COLO668 (cell line): ENCODE measurements at regions not wholly inside any gene's neighbourhood (a gene's known extent, or its start where the extent isn't known, plus 50 kb on each side); places are given as distances from the start of the nearest gene placed in this dataset.
"Not testable (repeated sequence)": the region's sequence is repeated elsewhere in the genome, so short reads cannot be mapped to it uniquely, and the experiment has no call there.

ENCODE experiments used
- DNase-seq: peaks from one replicate; lab custom pipeline; 2025; ENCODE audit not compliant: unreplicated experiment; lab: John Stamatoyannopoulos, UW

DNA sequence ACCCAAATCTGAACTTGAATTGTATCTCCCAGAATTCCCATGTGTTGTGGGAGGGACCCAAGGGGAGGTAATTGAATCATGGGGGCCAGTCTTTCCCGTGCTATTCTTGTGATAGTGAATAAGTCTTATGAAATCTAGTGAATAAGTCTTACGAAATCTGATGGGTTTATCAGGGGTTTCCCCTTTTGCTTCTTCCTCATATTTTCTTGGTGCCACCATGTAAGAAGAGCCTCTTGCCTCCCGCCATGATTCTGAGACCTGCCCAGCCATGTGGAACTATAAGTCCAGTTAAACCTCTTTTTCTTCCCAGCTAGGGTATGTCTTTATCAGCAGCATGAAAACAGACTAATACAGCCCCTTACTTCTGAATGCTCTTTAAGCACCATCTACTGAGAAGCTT, 343.2 kb upstream of the NOX3 start:
- not testable (repeated sequence) for DNase-seq

DNA sequence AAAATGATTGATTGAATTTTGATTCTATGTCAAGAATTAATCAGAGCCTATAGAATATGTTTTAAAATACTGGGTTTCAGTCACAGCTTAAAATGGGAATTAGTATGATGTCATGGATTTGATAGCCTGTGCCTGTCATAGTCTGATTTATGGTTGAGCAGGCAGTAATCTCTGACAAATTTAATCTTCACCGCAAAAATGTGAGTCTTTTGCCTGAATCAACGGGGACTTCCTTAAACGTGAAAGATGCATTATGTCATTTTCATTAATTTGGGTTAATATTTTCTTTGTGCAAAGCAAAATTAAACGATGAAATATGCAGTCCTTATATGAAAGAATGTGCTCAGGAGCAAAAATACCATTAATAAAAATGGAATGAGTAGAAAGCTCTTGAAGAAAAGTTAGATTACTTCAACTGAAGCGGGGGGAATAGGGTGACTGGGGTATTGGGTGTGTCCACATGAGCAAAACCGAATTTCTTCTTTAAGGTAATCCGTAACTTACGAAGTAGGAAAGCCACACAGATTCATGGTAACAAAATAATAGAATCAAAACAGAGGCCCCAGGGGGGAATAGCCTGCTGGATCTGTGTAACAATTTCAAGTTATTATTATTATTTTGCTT, 339.6 kb upstream of the NOX3 start:
- no peak for DNase-seq

DNA sequence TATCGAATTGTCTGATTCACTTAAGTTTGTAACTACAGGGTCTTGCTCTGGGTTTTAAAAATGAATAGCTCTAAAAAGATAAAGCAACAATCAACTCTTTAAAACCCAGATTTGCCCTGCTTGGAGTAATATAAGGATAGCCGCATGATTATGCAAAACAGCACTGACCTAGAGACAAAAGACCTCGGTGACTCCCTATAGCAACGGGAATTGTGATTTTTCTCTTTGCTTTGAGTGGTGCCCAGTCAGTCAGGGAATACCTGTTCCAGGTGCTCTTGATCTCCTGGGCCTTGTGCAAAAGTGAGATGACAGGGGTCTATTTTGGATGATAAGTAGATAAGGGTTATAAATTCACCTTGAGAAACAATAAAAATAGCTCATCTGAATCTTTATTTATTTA, 336.3 kb upstream of the NOX3 start:
- DNase-seq = no peak

DNA sequence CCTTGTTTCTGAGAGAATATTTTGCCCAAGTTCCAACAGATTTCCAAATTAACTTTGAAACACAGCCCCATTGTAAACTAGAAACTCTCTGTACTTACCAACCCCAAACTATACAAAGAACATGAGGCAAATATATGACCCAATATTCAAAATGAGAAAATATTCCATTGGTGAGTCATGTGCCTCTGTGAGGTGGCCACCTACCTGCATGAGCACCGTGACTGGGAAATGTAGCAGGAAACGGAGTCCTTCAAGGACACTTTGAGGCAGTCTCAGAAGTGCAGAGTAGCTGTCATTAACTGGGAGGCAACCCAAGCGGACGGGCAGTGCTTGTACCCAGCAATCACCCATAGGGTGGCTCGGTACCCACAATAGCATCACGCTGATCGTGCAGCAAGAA, 335.5 kb upstream of the NOX3 start:
- DNase-seq = no peak

DNA sequence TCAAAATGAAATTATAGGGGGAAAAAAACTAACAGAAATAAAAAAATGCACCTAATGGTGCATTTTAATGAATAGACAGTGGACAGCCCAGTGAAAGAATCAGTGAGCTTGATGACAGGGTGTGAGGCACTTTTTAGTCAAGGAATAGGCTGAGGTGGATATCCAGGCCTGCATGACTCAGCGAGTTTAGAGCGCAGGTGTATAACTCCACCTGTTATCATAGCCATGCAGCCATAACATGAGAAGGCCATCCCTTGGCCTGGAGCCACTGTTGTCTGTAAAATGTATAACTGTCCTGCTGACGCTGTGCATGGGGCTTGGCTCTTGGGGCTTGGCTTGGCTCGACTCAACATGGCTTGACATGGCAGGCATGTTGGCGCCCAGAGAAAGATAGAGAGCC, 331.5 kb upstream of the NOX3 start:
- DNase-seq = no peak

DNA sequence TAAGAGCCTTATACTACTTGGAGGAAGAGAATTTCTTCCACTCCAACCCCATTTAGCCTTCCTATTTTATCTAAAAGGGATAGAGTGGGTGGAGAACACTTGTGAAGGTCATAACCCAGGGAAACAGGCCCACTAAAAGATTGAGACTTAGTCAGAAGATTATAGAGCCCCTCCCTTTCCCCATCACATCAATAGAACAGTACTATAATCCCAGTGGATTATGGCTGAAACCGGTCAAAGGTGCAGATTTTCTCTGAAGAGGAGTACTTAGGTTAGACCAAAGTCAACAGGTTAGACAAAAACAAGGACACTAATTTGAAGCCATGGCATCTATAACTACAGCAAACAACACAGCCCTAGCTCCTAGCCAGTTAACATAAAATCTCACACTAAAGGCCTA, 330.9 kb upstream of the NOX3 start:
- DNase-seq = no peak

DNA sequence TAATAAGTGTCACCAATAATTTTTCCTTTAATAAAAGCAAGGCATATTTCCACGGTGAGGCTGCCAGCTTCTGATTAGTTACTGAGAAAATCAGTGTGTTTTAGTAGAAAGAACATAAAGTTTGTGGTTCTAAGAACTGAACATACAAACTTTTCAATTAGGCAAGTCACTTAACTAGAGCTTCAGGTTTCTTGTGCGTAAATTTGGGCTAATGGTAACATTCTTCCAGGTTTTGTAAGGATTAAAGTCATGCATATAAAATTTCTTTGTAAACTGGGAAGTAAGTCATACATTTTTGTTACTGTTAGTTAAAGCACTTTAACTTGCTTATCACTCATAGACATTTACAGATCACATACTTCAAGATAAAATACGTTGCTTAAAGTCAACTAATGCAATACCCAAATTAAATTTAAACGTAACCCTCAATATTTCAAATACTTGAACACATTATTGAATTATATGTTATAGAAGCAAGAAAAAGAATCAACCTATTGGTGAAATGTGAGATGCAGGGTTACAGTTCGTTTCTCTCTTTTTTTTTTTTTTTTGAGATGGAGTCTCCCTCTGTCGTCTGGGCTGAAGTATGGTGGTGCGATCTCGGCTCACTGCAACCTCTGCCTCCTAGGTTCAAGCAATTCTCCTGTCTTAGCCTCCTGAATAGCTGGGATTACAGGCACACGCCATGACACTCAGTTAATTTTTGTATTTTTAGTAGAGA, 327.3 kb upstream of the NOX3 start:
- DNase-seq = no peak

DNA sequence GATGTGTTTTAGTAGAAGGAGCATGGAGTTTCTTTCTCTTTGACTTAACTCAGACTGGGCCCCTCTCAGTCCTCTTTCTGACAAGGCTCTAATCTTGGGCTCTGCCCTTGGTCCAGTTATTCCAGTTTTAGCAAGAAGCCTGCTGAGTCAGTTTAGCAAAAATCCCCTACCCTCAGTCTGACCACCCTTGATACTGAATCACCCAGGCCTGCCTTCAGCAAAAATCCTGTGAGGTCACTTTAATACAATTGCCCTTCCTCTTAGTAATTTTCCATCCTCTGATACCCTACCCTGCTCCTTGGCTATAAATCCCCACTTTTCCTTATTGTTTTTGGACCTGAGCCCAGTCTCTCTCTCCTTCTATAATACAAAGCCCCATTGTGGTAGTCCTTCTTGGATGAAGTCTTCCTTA, 326.7 kb upstream of the NOX3 start:
- DNase-seq = no peak

DNA sequence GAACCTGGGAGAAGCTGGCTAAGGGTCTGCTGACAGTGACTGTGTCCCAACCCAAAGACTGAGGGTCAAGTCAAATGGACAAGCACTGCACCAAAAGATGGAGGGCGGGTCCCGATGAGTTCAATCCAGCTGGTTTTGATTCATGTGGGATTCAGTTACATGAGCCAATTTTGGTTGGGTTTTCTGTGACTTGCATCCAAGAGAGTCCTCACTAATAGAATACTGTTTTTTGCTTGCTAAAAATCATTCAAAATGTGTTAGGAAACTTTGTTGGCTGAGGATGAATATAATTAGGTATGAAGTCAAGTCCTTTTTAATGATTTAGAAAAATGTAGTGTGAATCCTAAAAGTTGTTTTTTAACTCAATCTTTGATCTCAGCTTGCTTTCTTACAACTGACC, 323.8 kb upstream of the NOX3 start:
- no peak for DNase-seq

DNA sequence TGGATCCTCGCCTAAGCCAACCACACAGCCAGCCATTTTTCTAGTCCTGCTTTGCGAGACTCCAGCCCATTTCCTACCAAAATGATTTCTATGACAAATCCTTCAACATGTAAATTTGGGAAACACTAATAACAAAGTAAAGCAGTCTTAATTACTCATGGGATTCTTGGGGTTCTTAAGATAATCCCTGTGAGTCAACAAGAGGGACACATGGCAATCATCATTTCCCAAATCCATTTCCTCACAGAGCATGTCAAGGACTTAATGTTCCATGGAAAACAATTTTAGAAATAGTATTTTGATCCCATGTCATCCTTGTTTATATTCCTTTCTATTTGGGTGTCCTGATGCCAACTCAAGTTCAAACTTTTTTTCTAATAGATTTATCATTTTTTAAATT, 322.7 kb upstream of the NOX3 start:
- DNase-seq = no peak

DNA sequence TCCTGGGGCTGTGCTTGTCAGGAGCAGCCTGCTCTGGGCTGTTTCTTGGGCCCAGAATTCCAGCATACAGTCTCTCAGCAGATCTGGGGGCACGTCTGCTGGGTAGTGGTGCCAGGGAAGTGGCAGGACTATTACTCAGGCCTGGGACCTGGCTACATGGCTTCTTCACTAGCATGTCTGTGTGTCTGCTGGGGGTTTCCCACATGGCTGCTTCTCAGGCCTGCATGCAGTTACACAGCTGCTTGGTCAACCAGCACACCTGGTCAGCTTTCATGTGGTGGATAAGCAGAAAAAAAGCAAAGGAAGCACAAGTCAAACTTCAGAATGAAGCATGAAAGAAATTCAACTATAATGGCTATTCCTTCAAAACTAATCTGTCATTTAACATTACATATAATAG, 316.2 kb upstream of the NOX3 start:
- no peak for DNase-seq

DNA sequence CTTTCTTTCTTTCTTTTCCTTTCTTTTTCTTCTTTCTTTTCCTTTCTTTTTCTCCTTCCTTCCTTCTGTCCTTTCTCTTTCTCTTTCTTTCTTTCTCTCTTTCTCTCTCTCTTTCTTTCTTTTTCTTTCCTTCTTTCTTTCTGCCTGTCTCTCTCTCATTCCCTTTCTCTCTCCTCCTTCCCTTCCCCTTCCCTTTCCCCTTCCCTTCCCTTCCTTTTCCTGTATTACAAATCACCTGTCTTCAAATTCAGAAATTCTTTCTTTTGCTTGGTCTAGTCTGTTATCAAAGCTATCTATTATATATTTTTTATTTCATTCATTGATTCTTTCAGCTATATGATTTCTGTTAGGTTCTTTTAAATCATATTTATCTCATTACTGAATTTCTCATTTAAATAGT, 315.2 kb upstream of the NOX3 start:
- DNase-seq = no peak

DNA sequence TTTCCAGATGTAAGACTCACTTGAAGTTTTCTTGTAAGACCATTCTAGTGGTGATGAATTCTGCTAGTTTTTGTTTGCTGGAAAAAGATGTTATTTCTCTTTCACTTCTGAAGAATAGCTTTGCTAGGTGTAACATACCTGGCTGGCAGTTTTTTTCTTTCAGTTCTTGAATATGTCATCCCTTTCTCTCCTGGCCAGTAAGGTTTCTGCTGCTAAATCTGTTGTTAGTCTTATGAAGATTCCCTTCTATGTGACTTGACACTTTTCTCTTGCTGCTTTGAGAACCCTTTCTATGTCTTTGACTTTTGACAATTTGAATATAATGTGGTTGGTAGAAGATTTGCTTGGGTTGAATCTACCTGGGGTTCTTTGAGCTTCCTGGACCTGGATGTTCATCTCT, 314.7 kb upstream of the NOX3 start:
- DNase-seq = no peak

DNA sequence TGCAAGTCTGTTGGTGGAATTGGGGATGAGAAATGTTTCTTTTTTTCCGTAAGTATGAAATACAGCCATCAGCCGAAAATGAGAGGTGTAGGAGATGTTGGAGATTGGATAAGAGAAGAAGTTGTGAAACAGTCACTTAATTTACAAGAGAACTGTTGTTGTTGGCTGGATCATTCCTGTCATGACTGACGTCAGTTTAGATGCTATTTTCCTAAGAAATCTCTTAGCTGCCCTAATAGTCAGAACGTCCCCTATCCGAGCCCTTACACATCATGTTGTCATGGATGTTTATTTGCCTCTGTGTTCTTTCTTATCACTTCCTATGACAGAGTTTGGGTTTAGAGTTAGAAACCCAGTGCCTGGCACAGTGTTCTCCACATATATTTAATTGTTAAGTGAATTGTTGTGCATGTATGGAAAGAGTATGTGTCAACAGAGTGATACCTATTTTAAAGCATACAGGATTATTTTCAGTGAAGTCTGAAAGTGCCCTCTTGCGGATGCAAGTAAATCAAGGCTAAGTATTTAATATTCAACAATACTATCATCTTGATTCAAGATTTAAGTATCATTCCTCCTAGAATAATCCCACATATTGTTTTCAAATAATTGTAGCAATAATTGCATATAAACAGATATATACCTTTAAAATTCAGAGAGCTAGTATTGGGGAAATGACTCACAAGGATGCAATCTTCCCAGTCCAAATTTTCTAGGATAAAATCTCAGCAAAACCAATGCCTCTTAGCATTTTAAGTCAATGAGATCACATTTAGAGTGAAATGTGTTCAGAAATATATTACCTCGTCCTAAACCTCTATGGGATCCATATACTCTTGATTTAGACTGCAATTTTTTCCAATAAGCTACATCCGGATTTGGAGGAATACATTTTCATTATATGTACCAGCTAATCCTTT, 309.9 kb upstream of the NOX3 start:
- DNase-seq = no peak

DNA sequence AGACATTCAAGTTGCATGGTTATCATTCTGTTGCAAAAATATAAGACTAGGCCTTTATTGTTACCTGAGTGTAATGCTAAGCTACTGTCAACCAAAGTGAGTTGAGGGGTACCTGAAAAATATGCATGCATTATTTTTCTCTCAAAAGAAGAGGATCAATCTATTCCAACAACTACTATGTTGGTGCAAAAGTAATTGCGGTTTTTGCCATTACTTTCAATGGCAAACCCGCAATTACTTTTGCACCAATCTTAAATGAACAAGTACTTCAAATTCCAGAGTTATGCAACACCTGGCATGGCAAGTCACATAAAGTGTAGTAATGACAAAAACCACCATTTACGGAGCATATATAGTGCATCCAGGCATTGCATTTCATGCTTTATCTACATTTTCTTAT, 307.0 kb upstream of the NOX3 start:
- DNase-seq = no peak

DNA sequence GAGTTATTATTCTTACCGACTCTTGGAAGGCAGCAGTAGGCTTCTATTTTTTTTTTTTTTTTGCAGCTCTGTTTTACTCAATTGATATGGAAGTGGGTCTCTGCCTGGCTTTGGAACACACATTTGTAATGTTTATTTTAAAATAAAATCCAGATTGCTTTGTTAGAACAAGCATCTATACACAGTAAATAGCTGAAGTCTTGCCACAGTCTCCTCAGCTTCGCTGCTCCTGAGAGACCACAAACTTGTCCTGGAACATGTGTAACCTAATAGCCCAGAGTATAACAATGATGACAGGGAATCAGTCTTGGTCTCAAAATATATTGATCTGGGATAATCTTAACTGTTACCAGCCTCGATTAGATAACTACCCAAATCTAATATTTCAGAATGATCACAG, 299.8 kb upstream of the NOX3 start:
- DNase-seq = no peak

DNA sequence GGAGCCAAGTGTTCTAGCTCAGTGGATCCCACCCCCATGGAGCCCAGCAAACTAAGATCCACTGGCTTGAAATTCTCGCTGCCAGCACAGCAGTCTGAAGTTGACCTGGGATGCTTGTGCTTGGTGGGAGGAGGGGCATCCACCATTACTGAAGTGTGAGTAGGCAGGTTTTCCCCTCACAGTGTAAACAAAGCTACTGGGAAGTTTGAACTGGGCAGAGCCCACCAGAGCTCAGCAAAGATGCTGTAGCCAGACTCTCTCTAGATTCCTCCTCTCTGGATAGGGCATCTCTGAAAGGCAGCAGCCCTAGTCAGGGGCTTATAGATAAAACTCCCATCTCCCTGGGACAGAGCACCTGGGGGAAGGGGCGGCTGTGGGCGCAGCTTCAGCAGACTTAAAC, 293.1 kb upstream of the NOX3 start:
- DNase-seq = not testable (repeated sequence)

DNA sequence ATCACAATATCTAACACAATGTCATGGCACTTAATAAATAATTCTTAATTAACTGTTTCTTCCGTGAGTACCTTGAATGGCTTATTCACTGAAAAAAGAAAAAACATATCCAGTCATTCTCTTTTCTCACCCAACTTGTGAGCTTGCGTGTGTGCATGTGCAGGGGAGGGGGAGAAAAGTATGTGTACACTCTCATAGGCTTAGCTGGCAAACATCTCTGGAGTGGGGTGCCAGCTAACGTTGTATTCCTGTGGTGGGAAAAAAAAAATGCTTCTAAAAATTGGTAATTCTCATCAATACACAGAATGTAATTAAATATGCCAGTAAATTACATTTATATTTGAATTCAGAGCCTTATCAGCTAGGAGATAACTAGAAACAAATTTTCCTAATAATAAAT, 291.9 kb upstream of the NOX3 start:
- DNase-seq = no peak

DNA sequence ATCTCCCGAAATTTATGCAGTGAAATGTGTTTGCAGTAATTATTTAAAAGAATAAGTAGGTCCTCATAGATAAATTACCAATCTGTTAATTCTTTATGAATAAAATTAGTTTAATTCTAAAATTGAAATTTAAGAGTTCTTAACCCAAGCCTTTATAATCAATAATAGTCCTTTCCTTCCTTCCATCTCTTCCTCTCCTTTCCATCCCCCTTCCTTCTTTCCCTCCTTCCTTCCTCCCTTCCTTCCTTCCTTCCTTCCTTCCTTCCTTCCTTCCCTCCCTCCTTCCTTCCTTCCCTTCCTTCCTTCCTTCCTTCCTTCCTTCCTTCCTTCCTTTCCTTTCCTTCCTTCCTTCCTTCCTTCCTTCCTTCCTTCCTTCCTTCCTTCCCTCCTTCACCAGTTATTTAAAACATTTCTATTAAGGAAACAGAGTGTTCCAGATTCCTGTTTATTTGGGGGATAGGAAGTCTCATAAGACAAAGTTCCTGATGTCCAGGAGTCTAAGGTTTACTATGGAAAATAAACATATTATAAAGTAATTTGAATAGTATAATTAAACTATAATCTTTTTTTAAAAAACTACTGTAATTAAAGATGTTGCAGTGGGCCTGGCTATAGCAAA, 285.3 kb upstream of the NOX3 start:
- DNase-seq = no peak

DNA sequence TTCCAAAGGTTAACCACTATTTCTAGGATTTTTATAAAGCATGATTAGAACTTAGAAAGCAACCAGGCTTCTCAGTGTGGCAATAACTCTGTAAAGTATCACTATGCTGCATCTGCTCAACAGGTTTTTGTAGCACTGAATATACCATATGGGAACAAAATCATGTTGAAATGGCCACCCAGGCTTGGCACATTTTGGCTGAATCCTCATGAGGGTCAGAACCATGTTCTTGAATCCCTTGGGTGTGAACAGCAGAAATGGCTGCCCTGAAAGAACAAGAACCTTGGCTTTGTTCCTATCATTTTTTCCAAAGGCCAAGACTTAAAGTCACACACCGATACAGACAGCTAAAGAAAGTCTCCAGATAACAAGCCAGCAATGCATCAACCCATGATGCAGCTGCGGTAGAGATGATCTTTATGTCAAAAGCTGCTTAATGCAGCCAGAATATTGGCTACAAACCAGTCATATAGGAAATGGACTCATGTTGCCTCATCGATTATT, 283.0 kb upstream of the NOX3 start:
- no peak for DNase-seq

DNA sequence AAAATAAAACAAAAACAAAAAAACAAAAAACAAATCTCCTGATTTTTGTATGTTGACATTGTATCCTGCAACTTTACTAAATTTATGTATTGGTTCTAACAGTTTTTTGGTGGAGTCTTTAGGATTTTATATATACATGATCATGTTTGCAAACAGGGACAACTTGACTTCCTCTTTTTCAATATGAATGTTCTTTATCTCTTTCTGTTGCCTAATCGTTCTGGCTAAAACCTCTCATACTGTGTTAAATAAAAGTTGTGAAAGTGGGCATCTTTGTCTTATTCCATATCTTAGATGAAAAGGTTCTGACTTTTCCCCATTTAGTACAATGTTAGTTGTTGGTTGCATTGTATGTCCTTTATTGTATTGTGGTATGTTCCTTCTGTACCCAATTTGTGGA, 261.7 kb upstream of the NOX3 start:
- DNase-seq = no peak
